ENCODE measurements at regions not wholly inside any gene's neighbourhood (a gene's known extent, or its start where the extent isn't known, plus 50 kb on each side); places are given as distances from the start of the nearest gene placed in this dataset.
"Not testable (repeated sequence)": the region's sequence is repeated elsewhere in the genome, so short reads cannot be mapped to it uniquely, and the experiment has no call there.

GRCh38 chr13:105878119-105878700, 657.3 kb downstream of the EFNB2 start:
- no peak for DNase-seq (ENCODE audit: low spot score)
- in situ Hi-C loops (cut with HindIII; ENCODE audit: low sequenced_read_pairs): no loop called here

GRCh38 chr13:105874814-105875213, 660.6 kb downstream of the EFNB2 start:
- in situ Hi-C loops (cut with HindIII; ENCODE audit: low sequenced_read_pairs): no loop called here
- DNase-seq (ENCODE audit: low spot score): no peak

DNA sequence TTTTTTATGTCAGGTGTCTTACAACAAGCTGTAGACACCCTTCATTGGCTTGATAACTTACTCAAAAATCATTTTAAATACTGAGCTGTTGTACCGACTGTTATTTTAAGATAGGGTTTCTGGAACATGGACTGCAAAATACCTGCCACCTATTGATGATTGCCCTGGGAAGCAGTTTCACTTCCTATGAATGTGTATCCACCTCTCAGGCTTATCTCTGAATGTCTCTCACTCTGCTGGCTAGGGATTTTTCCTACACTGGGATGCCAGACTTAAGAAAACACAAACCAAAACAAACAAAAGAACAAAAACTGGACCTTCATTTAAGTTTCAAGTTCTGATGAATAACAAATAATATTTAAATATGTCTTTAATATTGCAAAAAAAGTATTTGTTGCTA, 663.7 kb downstream of the EFNB2 start:
- in situ Hi-C loops (cut with HindIII; ENCODE audit: low sequenced_read_pairs): no loop called here
- no peak for DNase-seq (ENCODE audit: low spot score)

- DNase-seq (ENCODE audit: low spot score): no peak
- in situ Hi-C loops (cut with HindIII; ENCODE audit: low sequenced_read_pairs): no loop called here
These were observed 664.1 kb downstream of the EFNB2 start for GRCh38 chr13:105871326-105871725.

- in situ Hi-C loops (cut with HindIII; ENCODE audit: low sequenced_read_pairs): no loop called here
These were observed 672.1 kb downstream of the EFNB2 start for GRCh38 chr13:105863300-105863920.

GRCh38 chr13:105848494-105848893, 687.0 kb downstream of the EFNB2 start:
- peak; percentile 66 for DNase-seq (ENCODE audit: low spot score)
- in situ Hi-C loops (cut with HindIII; ENCODE audit: low sequenced_read_pairs): no loop called here

More at GRCh38 chr13:105863300-105863920, 672.1 kb downstream of the EFNB2 start:
- no peak for DNase-seq (ENCODE audit: low spot score)

- DNase-seq (ENCODE audit: low spot score): peak; percentile 91
- in situ Hi-C loops (cut with HindIII; ENCODE audit: low sequenced_read_pairs): no loop called here
These were observed 687.8 kb downstream of the EFNB2 start for GRCh38 chr13:105847527-105848291.

GRCh38 chr13:105846923-105847322, 688.5 kb downstream of the EFNB2 start:
- in situ Hi-C loops (cut with HindIII; ENCODE audit: low sequenced_read_pairs): no loop called here

DNA sequence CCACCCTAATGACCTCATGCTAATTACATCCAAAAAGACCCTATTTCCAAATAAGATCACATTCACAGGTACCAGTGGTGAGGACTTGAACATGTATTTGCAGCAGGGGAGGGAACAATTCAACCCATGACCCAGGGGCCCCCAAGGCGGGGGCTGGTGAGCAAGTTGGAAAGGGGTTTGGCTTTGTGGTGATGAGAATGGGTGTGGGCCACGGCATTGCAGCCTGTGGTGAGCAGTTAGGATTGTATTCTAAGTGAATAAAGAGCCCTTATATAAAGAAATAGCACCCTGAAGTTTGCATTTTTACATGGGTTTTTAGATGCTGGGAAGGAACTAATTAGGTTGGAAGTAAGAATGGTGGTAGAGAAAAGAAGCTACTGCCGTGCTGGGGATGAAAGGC, 694.2 kb downstream of the EFNB2 start:
- no peak for DNase-seq (ENCODE audit: low spot score)
- in situ Hi-C loops (cut with HindIII; ENCODE audit: low sequenced_read_pairs): no loop called here

More at GRCh38 chr13:105846923-105847322, 688.5 kb downstream of the EFNB2 start:
- DNase-seq (ENCODE audit: low spot score): no peak

DNA sequence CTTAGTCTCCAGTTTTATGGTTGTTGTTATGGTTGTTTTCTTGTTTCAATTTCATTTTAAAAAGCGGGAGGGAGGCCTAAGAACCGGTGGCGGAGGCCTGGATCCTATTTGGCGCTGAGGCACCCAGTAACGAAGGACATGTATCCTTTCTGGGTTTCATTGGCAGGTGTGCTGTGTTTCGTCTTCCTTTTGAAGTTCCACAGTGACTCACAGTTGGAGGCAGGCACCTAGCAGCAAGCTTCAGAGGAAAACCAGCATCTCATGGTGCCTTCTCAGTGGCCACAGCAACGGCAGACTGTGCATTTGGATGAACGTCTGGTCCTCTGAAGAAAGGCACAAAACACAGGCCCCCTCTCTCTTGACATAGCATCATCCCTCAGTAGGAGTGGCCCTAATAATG, 697.2 kb downstream of the EFNB2 start:
- no peak for DNase-seq (ENCODE audit: low spot score)
- in situ Hi-C loops (cut with HindIII; ENCODE audit: low sequenced_read_pairs): no loop called here

GRCh38 chr13:105837295-105837694, 698.2 kb downstream of the EFNB2 start:
- DNase-seq (ENCODE audit: low spot score); in situ Hi-C loops (cut with HindIII; ENCODE audit: low sequenced_read_pairs): not testable (repeated sequence)

GRCh38 chr13:105830821-105831220, 704.6 kb downstream of the EFNB2 start:
- in situ Hi-C loops (cut with HindIII; ENCODE audit: low sequenced_read_pairs): no loop called here

DNA sequence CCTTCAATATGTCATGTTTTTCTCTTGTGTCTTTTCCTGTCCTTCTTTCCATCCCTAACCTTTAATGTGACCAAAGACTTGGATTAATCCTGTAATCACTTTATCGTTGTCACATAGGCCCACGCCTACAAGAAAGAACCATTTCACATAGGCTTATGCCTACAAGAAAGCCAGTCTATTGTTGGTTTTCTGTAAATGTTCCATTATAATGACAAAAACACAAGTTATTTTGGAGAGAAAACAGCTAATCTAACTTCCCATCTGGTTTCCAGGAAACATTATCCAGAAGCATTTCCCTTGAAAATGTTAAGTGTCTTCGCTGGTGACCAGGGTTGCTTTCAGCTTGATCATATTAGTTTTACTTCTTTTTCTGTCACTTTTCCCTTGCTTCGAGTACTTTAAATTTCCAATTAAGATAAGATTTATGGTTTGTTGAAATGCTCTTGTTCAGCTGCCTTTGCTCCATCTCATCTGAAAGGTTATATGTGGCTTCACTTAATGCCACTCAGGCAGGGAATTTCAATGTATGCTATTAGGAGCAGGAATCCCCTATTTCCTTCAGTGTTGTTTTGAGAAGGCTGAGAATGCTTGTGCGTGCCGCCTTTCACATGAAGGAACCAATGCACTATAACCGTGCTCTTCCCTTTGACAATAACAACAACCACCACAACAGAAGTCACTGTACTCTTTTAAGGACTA, 708.2 kb downstream of the EFNB2 start:
- DNase-seq (ENCODE audit: low spot score): no peak
- in situ Hi-C loops (cut with HindIII; ENCODE audit: low sequenced_read_pairs): no loop called here

More at GRCh38 chr13:105830821-105831220, 704.6 kb downstream of the EFNB2 start:
- DNase-seq (ENCODE audit: low spot score): no peak

DNA sequence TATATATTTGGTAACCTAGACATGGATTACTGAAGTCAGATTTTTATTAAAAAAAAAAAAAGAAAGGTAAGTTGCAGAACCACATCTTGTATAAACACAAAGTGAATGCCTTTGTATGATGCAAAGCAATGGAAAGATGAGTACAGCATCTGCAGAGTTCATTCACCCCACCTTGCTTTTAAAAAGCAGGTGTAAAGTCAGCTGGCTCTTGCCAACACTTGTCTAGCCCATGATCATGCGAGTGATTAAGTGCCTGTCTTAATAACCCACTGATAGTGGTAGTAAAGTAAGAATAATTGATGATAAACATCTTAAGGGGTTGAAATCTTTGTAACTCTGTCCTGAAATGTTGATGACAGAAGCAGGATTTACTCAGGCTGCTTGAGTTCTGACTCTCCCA, 710.4 kb downstream of the EFNB2 start:
- no peak for DNase-seq (ENCODE audit: low spot score)
- in situ Hi-C loops (cut with HindIII; ENCODE audit: low sequenced_read_pairs): no loop called here

DNA sequence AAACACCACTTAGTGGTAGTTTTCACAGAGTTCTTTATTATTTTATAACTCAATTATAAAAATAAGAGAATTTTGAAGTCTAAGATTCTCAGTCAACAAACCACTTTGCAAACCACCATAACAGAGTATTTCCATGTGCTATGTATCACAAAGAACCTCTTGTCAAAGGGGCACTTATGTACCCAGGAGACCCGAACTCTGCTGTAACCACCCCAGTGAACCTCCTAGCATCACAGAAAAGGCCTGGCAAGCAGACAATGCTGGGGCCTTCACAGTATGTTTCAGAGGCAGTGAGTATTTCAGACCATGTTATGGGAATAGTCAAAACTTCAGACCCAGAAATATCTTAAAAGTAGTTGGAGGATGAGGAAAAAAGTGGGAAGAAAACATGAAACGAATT, 714.1 kb downstream of the EFNB2 start:
- DNase-seq (ENCODE audit: low spot score): no peak
- in situ Hi-C loops (cut with HindIII; ENCODE audit: low sequenced_read_pairs): no loop called here

- no peak for DNase-seq (ENCODE audit: low spot score)
- in situ Hi-C loops (cut with HindIII; ENCODE audit: low sequenced_read_pairs): no loop called here
These were observed 715.0 kb downstream of the EFNB2 start for GRCh38 chr13:105820415-105820814.

DNA sequence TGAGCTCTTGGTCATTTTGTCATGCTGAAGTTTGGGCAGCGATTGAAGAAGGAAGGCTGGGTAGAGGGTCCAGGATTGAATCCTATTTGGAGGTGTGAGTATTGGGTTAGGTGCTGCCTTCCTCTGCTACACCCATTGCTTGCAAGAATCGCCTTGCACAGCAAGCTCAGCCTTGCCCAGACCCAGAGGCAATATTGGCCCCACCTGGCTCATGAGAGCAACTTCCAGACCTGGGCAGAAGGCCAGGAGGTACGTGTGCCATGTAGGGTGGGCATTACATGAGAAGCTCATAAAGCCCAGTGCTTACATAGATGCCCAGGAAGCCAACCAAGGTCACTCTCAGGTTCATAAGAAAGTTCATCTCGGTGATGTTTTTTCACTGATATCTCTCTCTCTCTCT, 718.0 kb downstream of the EFNB2 start:
- in situ Hi-C loops (cut with HindIII; ENCODE audit: low sequenced_read_pairs): no loop called here
- DNase-seq (ENCODE audit: low spot score): no peak

GRCh38 chr13:105816994-105817393, 718.5 kb downstream of the EFNB2 start:
- DNase-seq (ENCODE audit: low spot score): peak; percentile 41
- in situ Hi-C loops (cut with HindIII; ENCODE audit: low sequenced_read_pairs): no loop called here

DNA sequence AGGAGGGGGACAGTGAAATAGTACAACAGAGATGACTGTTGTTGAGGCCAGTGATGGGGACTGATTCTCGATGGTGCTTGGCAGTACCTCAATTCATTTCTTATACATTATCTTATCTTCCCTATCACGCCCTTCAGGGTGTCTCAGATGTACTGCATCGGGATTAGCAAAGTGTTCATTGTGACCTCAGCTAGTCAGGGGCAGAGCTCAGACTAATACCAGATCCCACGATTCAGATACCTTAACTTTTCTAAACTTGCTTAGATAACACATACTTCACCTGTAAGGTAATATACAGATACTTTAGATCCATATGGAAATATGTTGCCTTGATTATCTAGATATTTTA, 720.6 kb downstream of the EFNB2 start:
- in situ Hi-C loops (cut with HindIII; ENCODE audit: low sequenced_read_pairs): no loop called here
- DNase-seq (ENCODE audit: low spot score): no peak
